ENCODE measurements at regions not wholly inside any gene's neighbourhood (a gene's known extent, or its start where the extent isn't known, plus 50 kb on each side); places are given as distances from the start of the nearest gene placed in this dataset.

DNA sequence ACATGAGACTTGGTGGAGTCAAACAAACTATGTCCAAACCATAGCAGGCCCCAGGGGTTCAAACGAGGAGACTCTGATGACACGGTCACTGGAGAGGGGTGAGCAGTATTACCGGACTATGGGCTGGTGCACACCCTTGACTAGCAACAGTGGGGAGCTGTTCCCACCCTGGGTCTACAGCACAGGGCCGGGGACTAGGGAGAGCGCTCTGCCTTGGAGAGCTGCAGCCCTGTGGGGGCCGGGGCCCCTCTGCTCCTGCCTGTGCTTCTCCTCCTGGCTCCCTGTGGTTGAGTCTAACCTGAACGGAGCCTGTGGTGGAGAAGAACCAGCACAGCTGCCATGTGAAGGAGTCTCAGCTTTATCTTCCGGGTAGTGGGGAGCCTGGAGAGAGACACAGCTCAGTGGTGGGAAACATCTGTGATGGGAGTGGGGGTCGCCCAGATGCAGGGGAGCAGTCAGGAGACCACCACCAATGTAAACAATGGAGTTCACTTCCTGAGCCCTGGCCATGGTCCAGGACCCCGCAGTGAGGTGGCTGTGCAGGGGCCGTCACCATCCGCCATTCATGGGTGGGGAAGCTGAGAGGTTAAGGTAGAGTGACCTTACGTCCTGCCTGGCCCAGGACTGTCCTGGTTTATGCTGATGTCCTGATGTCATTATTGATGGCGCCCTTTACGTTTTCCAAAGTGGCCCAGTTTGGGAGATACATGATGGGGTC, 195.7 kb upstream of the TWIST2 start:
- TF ChIP-seq, protein P1, sequence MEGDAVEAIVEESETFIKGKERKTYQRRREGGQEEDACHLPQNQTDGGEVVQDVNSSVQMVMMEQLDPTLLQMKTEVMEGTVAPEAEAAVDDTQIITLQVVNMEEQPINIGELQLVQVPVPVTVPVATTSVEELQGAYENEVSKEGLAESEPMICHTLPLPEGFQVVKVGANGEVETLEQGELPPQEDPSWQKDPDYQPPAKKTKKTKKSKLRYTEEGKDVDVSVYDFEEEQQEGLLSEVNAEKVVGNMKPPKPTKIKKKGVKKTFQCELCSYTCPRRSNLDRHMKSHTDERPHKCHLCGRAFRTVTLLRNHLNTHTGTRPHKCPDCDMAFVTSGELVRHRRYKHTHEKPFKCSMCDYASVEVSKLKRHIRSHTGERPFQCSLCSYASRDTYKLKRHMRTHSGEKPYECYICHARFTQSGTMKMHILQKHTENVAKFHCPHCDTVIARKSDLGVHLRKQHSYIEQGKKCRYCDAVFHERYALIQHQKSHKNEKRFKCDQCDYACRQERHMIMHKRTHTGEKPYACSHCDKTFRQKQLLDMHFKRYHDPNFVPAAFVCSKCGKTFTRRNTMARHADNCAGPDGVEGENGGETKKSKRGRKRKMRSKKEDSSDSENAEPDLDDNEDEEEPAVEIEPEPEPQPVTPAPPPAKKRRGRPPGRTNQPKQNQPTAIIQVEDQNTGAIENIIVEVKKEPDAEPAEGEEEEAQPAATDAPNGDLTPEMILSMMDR (IDR thresholded peaks at IDR 0.05): no peak
- no peak for TF ChIP-seq ZFX (IDR thresholded peaks at IDR 0.05; ENCODE audit: borderline replicate concordance)
